Activated CD4-positive, alpha-beta T cell treated with anti-CD3 and anti-CD28 coated beads, Interleukin-2, amount 10 ng/mL, durations not matched to agents 7 days and 5 days (primary cell): ENCODE measurements at regions not wholly inside any gene's neighbourhood (a gene's known extent, or its start where the extent isn't known, plus 50 kb on each side); places are given as distances from the start of the nearest gene placed in this dataset.
"Not testable (repeated sequence)": the region's sequence is repeated elsewhere in the genome, so short reads cannot be mapped to it uniquely, and the experiment has no call there.

Source experiments
- CTCF ChIA-PET: fragments of 350-600 bp; sonication (Branson Sonifier 250); formaldehyde crosslinking; loops from one replicate; lab custom pipeline; 2021; ENCODE audit warnings: antibody characterized with exemption; lab: Charles Lee
- POLR2A ChIA-PET: fragments of 350-600 bp; sonication (Branson Sonifier 250); formaldehyde crosslinking; loops from one replicate; lab custom pipeline; 2021; ENCODE audit warnings: antibody characterized with exemption; lab: Charles Lee
- DNase-seq: peaks from one replicate; pipeline ENCODE4 v3.0.0-alpha.2; 2020
- H3K27ac Mint-ChIP-seq: one replicate; pipeline ENCODE4 v1.8.0; 2021; ENCODE audit warnings: mild to moderate bottlenecking, moderate library complexity, mixed read lengths
- H3K27me3 Mint-ChIP-seq: one replicate; pipeline ENCODE4 v1.8.0; 2021; ENCODE audit warnings: mixed read lengths
- H3K36me3 Mint-ChIP-seq: one replicate; pipeline ENCODE4 v1.8.0; 2021; ENCODE audit warnings: low read depth, mixed read lengths
- H3K4me1 Mint-ChIP-seq: one replicate; pipeline ENCODE4 v1.8.0; 2021; ENCODE audit warnings: mixed read lengths
- H3K4me3 Mint-ChIP-seq: one replicate; pipeline ENCODE4 v1.8.0; 2021; ENCODE audit warnings: mild to moderate bottlenecking, moderate library complexity, mixed read lengths
- H3K9me3 Mint-ChIP-seq: one replicate; pipeline ENCODE4 v1.8.0; 2021; ENCODE audit warnings: mixed read lengths

DNA sequence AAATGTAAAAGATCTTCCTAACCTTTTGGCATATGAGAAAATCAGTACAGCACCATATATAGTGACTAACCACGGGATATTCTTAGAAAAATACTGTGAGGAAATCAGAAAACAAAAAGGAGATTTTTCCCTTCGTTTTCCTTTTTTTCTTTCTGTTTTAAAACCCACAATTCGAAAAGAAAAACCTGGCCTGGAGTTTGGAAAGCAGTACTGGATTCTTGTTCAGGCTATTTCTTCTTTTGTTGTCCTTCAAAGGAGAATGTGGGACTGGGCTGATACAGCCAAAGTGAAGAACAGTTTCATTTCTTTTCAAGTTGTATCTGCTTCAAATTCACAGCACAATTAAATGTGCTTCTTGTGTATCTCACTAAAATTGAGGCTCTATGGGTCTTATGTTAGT is 156.8 kb upstream of the PHYHIPL start:
- POLR2A ChIA-PET = no interaction called here
- CTCF ChIA-PET = no interaction called here
- Mint-ChIP-seq H3K27ac (no peak overlapping the region), H3K36me3 (no peaks in the 10 kb centered on the region), H3K4me1 (no peaks in the 10 kb centered on the region), H3K27me3 (no peaks in the 10 kb centered on the region), H3K9me3 (no peaks in the 10 kb centered on the region), H3K4me3 (no peak overlapping the region)
- DNase-seq = no peak

DNA sequence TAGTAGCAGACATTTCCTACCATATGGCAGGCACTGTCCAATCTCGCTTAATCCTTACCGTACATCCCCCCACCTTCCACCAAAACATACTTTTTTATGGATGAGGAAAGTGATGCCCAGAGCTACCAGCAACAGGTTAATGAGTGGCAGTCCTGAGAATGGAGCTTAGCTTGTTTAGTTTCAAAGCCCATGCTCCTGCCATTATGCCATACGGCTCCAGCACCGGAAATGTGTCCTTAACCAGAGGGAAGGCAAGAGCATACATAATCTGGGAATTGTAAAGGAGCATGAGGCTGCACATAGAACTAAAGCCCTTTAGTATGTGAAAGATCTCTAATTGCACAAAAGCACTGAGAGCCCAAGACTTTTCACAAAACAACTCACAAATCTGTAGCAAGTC is 155.9 kb upstream of the PHYHIPL start:
- Mint-ChIP-seq H3K36me3 (no peaks in the 10 kb centered on the region), H3K4me1 (no peaks in the 10 kb centered on the region), H3K27me3 (no peaks in the 10 kb centered on the region), H3K9me3 (no peaks in the 10 kb centered on the region), H3K27ac (no peak overlapping the region), H3K4me3 (no peak overlapping the region)
- ChIA-PET CTCF (no interaction called here), POLR2A (no interaction called here)
- no peak for DNase-seq

DNA sequence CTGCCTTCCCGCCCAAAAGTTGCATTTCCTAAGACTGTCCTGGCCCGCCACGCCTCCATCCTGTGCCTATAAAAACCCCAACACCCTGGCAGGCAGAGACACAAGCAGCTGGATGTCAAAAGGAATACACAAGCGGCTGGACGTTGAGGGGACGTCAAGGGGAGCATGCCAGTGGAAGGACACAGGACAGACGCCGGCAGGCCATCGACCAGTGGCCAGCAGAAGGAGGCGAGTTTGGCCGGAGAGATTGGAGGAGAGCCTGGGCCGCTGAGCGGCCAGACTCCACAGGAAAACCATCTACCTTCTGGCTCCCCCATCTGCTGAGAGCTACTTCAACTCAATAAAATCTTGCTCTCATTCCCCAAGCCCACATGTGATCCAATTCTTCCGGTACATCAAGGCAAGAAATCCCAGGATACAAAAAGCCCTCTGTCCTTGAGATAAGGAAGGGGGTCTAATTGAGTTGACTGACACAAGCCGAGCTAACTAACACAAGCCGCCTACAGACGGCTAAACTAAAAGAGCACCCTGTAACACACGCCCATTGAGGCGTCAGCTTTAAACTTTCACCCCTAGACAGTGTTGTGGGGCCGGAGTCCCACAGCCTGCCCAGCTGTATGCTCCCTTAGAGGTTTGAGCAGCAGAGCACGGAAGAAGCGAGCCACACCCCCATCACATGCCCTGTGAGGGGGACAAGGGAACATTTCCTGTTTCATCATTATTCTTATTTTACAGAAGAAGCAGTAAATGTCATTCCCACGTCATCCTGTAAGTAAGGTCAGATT is 150.3 kb upstream of the PHYHIPL start:
- no peaks in the 10 kb centered on the region for H3K27me3 Mint-ChIP-seq
- CTCF ChIA-PET = no interaction called here
- DNase-seq = no peak

DNA sequence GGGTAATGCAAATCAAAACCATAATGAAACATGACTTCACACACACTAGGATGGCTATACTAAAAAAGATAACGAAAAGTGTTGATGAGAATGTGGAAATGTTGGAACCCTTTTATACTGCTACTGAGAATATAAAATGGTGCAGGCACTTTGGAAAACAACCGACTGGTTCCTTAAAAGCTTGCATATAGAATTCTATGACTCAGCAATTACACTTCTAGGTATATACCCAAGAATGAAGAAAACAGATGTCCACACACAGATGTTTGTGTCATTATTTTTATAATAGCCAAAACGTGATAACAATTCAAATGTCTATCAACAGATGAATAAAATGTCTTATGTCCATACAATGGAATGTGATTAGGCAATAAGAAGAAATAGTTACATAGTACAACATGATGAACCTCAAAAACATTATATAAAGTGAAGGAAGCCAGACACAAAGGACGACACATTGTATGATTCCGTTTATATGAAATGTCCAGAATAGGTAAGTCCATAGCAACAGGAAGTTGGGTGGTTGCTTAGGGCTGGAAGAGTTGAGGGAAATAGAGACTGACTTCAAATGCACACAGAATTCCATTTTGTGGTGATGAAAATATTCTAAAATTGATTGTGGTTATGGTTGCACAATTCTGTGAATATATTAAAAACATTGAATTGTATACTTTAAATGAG is 148.3 kb upstream of the PHYHIPL start:
- H3K4me1 Mint-ChIP-seq = no peaks in the 10 kb centered on the region
- POLR2A ChIA-PET = no interaction called here
- H3K27ac Mint-ChIP-seq = no peak overlapping the region
- CTCF ChIA-PET = no interaction called here
- H3K9me3 Mint-ChIP-seq = peaks cover 2% of the 10 kb centered on the region
- no peak for DNase-seq
- H3K27me3 Mint-ChIP-seq = no peaks in the 10 kb centered on the region
- H3K36me3 Mint-ChIP-seq = no peaks in the 10 kb centered on the region
- H3K4me3 Mint-ChIP-seq = no peak overlapping the region

More for the DNA sequence above, 150.3 kb upstream of the PHYHIPL start:
- H3K4me3 Mint-ChIP-seq = no peak overlapping the region
- peaks cover 2% of the 10 kb centered on the region for H3K9me3 Mint-ChIP-seq
- POLR2A ChIA-PET = no interaction called here
- no peak overlapping the region for H3K27ac Mint-ChIP-seq
- H3K4me1 Mint-ChIP-seq = no peaks in the 10 kb centered on the region
- no peaks in the 10 kb centered on the region for H3K36me3 Mint-ChIP-seq

DNA sequence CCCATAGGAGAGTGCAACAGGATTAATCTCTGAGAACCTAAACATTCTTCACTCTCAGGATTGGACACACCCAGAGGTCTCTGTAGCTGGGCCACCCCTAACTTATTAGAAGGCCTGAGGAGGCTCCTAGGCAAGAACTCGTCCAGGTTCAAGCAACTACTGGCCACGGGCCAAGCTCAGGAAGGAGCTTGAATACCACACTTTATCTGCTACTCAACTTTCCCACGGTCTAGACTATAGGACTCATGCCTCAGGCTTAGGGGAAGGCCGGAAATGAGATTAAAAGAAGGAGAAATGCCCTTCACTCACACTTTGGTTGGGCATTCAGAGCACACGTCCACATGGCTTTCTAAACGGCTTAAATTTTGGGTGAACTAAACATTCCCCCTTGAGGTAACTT is 142.8 kb upstream of the PHYHIPL start:
- ChIA-PET POLR2A (no interaction called here), CTCF (interaction anchor here (1.2 kb wide), 1 partner anchor 36 kb away, joined by 3 read pairs; no protein-coding TSS in a partner anchor)
- H3K9me3 Mint-ChIP-seq = no peaks in the 10 kb centered on the region
- no peak overlapping the region for H3K27ac Mint-ChIP-seq
- no peaks in the 10 kb centered on the region for H3K27me3 Mint-ChIP-seq
- no peak overlapping the region for H3K4me3 Mint-ChIP-seq
- H3K36me3 Mint-ChIP-seq = no peaks in the 10 kb centered on the region
- no peak for DNase-seq
- no peaks in the 10 kb centered on the region for H3K4me1 Mint-ChIP-seq

DNA sequence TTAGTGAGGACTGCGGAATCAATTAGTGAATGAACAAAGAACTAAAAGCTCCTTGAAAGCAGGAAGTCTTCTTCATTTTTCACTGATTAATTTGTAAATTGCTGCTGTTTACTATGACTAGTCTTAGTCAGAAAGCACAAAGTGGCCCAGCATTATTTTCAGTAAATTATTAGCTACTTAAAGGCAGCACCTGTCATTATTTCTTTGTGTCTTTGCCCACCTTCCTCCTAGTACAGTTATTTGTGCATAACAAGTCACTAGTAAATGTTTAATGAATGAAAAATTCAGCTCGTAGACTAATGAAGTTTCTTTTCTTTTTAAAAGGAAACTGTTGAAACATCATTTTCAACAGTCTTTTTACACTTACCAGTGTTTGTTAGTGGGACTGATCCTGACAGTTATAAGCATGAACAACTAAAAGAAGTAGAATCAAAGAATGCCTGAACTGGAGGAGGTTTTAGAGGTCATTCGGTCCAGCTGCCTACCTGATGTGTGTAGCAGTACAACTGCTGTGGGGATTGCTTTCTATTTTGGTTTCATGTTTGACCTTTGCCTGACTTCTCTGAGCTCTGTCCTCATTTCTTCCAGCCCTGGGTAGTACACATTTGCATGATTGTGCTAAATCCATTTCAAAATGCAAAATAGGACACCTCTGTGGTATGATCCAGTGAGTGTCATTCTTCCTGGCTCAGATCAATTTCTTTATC is 140.0 kb upstream of the PHYHIPL start:
- Mint-ChIP-seq H3K27me3 (no peaks in the 10 kb centered on the region), H3K4me1 (no peaks in the 10 kb centered on the region), H3K36me3 (no peaks in the 10 kb centered on the region), H3K4me3 (no peak overlapping the region), H3K27ac (no peak overlapping the region), H3K9me3 (no peaks in the 10 kb centered on the region)
- DNase-seq = no peak
- CTCF ChIA-PET = no interaction called here
- POLR2A ChIA-PET = no interaction called here

DNA sequence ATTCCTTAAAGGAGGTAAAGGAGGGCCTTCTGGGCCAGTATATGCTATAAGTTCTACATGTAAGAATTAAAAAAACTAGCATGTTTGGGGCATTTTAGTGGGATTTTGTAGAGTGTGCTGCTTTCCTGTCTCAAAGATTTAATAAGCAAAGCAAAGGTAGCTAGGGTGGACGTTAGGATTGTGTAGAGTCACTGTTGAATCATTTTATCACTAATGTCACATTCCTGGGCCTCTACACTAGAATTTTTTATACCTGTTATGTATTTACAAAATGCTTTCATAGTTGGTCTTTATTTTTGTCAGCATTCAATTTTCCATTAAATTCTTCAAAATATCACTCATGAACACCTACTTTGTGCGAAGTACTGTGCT is 139.4 kb upstream of the PHYHIPL start:
- Mint-ChIP-seq H3K4me3 (no peak overlapping the region), H3K9me3 (no peaks in the 10 kb centered on the region), H3K27me3 (no peaks in the 10 kb centered on the region), H3K4me1 (no peaks in the 10 kb centered on the region), H3K36me3 (no peaks in the 10 kb centered on the region), H3K27ac (no peak overlapping the region)
- ChIA-PET CTCF (no interaction called here), POLR2A (no interaction called here)
- no peak for DNase-seq

DNA sequence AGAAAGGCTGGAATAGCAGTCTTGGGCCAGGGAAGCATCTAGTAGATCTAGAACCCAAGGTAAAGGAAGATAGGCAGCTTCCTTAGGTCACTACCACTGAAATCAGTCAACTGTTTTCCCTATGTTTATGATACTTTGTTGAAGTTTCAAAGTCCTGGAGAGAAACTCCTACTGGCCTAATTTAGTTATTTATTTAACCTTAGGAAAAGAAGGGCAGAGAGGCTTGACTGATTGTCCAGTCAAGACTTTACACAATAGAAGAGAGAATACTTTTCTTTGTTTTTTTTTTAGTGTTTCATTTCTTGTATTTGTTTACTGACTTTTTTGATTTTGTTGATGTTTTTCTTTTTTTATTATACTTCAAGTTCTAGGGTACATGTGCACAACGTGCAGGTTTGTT is 138.9 kb upstream of the PHYHIPL start:
- CTCF ChIA-PET = no interaction called here
- Mint-ChIP-seq H3K9me3 (no peaks in the 10 kb centered on the region), H3K27me3 (no peaks in the 10 kb centered on the region), H3K4me1 (no peaks in the 10 kb centered on the region), H3K36me3 (no peaks in the 10 kb centered on the region), H3K27ac (no peak overlapping the region), H3K4me3 (no peak overlapping the region)
- POLR2A ChIA-PET = no interaction called here
- no peak for DNase-seq

DNA sequence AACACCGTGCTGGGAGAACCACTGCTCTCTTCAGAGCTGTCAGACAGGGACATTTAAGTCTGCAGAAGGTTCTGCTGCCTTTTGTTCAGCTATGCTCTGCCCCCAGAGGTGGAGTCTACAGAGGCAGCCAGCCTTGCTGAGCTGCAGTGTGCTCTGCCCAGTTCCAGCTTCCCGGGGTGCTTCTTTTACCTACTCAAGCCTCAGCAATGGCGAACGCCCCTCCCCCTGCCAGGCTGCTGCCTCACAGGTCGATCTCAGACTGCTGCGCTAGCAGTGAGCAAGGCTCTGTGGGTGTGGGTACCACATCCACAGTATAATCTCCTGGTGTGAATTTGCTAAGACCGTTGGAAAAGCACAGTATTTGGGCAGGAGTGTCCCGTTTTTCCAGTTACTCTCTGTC is 133.1 kb upstream of the PHYHIPL start:
- H3K4me3 Mint-ChIP-seq, H3K27me3 Mint-ChIP-seq, H3K4me1 Mint-ChIP-seq, CTCF ChIA-PET, H3K27ac Mint-ChIP-seq, DNase-seq, POLR2A ChIA-PET, H3K9me3 Mint-ChIP-seq, H3K36me3 Mint-ChIP-seq: not testable (repeated sequence)

DNA sequence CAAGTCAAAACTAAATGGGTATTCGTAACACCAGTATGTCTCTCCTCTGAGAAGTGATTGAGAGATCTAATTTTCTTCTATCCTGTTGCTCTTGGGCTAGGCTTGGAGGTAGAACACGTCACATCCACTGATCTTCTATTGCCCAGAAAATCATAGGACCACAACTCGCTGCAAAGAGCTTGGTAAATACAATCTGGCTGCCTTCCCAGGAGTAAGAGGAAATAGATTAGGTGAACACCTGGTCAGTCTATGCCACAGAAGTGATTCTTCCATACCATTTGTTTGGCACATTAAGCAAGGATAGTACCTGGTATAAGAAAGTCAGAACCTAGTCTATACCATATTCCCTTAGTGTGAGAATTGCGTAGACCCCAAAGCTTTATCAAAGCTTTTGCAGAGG is 129.3 kb upstream of the PHYHIPL start:
- ChIA-PET CTCF (no interaction called here), POLR2A (interaction anchor here (0.7 kb wide), 1 partner anchor 38 kb away, joined by 4 read pairs; no protein-coding TSS in a partner anchor)
- DNase-seq = no peak
- Mint-ChIP-seq H3K36me3 (no peaks in the 10 kb centered on the region), H3K27ac (no peak overlapping the region), H3K4me1 (no peaks in the 10 kb centered on the region), H3K27me3 (no peaks in the 10 kb centered on the region), H3K4me3 (no peak overlapping the region), H3K9me3 (peaks cover 6% of the 10 kb centered on the region)

DNA sequence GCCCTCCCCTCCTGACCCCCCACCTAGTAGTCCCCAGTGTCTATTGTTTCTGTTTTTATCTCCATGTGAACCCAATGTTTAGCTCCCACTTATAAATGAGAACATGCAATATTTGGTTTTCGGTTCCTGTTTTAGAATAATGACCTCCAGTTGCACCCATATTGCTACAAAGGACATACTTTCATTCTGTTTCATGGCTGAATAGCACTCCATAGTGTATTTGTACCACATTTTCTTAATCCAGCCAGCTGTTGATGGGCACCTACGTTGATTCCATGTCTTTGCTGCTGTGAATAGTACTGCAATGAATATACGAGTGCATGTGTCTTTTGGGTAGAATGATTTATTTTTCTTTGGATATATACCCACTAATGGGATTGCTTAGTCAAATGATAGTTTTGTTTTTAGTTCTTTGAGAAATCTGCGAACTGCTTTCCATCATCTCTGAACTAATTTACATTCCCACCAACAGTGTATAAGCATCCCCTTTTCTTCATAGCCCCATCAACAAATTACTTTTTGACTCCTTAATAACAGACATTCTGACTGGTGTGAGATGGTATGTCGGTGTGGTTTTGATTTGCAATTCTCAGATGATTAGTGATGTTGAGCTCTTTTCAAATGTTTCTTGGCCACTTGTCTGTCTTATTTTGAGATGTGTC is 128.4 kb upstream of the PHYHIPL start:
- CTCF ChIA-PET = no interaction called here
- H3K27ac Mint-ChIP-seq = no peak overlapping the region

DNA sequence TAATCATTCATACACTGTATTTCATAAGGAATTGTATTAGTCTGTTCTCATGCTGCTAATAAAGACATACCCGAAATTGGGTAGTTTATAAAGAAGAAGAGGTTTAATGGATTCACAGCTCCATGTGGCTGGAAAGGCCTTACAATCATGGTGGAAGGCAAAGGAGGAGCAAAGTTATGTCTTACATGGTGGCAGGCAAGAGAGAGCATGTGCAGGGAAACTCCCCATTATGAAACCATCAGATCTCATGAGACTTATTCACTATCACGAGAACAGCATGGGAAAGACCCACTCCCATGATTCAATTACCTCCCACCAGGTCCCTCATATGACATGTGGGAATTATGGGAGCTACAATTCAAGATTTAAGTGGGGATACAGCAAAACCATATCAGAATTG is 122.9 kb upstream of the PHYHIPL start:
- H3K9me3 Mint-ChIP-seq, CTCF ChIA-PET, H3K27ac Mint-ChIP-seq, H3K4me1 Mint-ChIP-seq, DNase-seq, POLR2A ChIA-PET, H3K27me3 Mint-ChIP-seq, H3K4me3 Mint-ChIP-seq, H3K36me3 Mint-ChIP-seq: not testable (repeated sequence)

More for the DNA sequence above, 128.4 kb upstream of the PHYHIPL start:
- Mint-ChIP-seq H3K27me3 (no peaks in the 10 kb centered on the region), H3K9me3 (peaks cover 6% of the 10 kb centered on the region), H3K4me3 (no peak overlapping the region), H3K4me1 (no peaks in the 10 kb centered on the region), H3K36me3 (no peaks in the 10 kb centered on the region)
- no peak for DNase-seq
- POLR2A ChIA-PET = no interaction called here

DNA sequence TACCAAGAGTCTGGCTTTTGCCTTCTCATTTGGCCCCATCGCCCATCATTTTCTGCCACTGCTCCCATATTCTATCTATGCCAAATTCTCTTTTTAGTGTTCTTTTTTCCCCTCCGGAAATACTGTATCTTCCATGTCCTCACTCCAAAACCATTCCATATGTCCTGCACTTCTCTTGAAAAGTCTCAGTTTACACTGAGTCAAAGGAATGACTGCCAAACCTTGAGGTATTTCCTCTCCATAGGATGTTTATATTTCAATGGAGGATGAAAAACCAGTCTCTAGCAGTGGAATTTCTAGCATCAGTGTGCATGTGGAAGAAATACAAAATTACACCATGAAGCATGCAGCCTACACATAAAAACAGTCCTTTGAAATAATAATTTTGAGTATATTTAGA is 121.4 kb upstream of the PHYHIPL start:
- no peaks in the 10 kb centered on the region for H3K4me1 Mint-ChIP-seq
- H3K27ac Mint-ChIP-seq = no peak overlapping the region
- H3K27me3 Mint-ChIP-seq = no peaks in the 10 kb centered on the region
- POLR2A ChIA-PET = no interaction called here
- H3K36me3 Mint-ChIP-seq = no peaks in the 10 kb centered on the region
- CTCF ChIA-PET = no interaction called here
- H3K9me3 Mint-ChIP-seq = peaks cover 8% of the 10 kb centered on the region
- DNase-seq = no peak
- no peak overlapping the region for H3K4me3 Mint-ChIP-seq
